ENCODE measurements at regions not wholly inside any gene's neighbourhood (a gene's known extent, or its start where the extent isn't known, plus 50 kb on each side); places are given as distances from the start of the nearest gene placed in this dataset.

- no peak for DNase-seq (ENCODE audit: low read depth)
- H3K4me3 ChIP-seq (replicated peaks; ENCODE audit: low read depth, low read length) = no peak overlapping the region
- TF ChIP-seq CTCF (IDR thresholded peaks at IDR 0.05; ENCODE audit: low read length, missing control alignments) = no peak
These were observed 264.3 kb upstream of the POM121L12 start for GRCh38 chr7:52771177-52771576.

GRCh38 chr7:52764492-52765169 lies 270.8 kb upstream of the POM121L12 start:
- no peak for TF ChIP-seq CTCF (IDR thresholded peaks at IDR 0.05; ENCODE audit: low read length, missing control alignments)
- no peak overlapping the region for H3K4me3 ChIP-seq (replicated peaks; ENCODE audit: low read depth, low read length)
- DNase-seq (ENCODE audit: low read depth) = no peak

GRCh38 chr7:52758356-52758755 lies 277.1 kb upstream of the POM121L12 start:
- no peak for TF ChIP-seq CTCF (IDR thresholded peaks at IDR 0.05; ENCODE audit: low read length, missing control alignments)
- no peak for DNase-seq (ENCODE audit: low read depth)

GRCh38 chr7:52753855-52754254 lies 281.6 kb upstream of the POM121L12 start:
- H3K4me3 ChIP-seq (replicated peaks; ENCODE audit: low read depth, low read length) = no peak overlapping the region
- no peak for TF ChIP-seq CTCF (IDR thresholded peaks at IDR 0.05; ENCODE audit: low read length, missing control alignments)
- DNase-seq (ENCODE audit: low read depth) = no peak

More at GRCh38 chr7:52758356-52758755, 277.1 kb upstream of the POM121L12 start:
- no peak overlapping the region for H3K4me3 ChIP-seq (replicated peaks; ENCODE audit: low read depth, low read length)

- no peak for TF ChIP-seq CTCF (IDR thresholded peaks at IDR 0.05; ENCODE audit: low read length, missing control alignments)
- no peak for DNase-seq (ENCODE audit: low read depth)
These were observed 282.5 kb upstream of the POM121L12 start for GRCh38 chr7:52752891-52753290.

GRCh38 chr7:52749880-52750279 lies 285.6 kb upstream of the POM121L12 start:
- no peak for TF ChIP-seq CTCF (IDR thresholded peaks at IDR 0.05; ENCODE audit: low read length, missing control alignments)
- no peak for DNase-seq (ENCODE audit: low read depth)
- no peak overlapping the region for H3K4me3 ChIP-seq (replicated peaks; ENCODE audit: low read depth, low read length)

More at GRCh38 chr7:52752891-52753290, 282.5 kb upstream of the POM121L12 start:
- H3K4me3 ChIP-seq (replicated peaks; ENCODE audit: low read depth, low read length) = no peak overlapping the region

- TF ChIP-seq CTCF (IDR thresholded peaks at IDR 0.05; ENCODE audit: low read length, missing control alignments) = no peak
- H3K4me3 ChIP-seq (replicated peaks; ENCODE audit: low read depth, low read length) = no peak overlapping the region
- no peak for DNase-seq (ENCODE audit: low read depth)
These were observed 287.6 kb upstream of the POM121L12 start for GRCh38 chr7:52747817-52748216.
